ENCODE measurements at regions not wholly inside any gene's neighbourhood (a gene's known extent, or its start where the extent isn't known, plus 50 kb on each side); places are given as distances from the start of the nearest gene placed in this dataset.

GRCh38 chr10:128324058-128324827 is 198.0 kb upstream of the MKI67 start:
- DNase-seq (ENCODE audit: low spot score), result peak; percentile 83
- H3K36me3 Mint-ChIP-seq, result no peaks in the 10 kb centered on the region
- peaks cover 4% of the 10 kb centered on the region for H3K27me3 Mint-ChIP-seq (ENCODE audit: insufficient read depth, low read depth)
- no peaks in the 10 kb centered on the region for H3K79me2 ChIP-seq (ENCODE audit: low read depth)
- no peaks in the 10 kb centered on the region for H3K36me3 ChIP-seq
- H3K9me3 ChIP-seq (ENCODE audit: low read depth), result no peaks in the 10 kb centered on the region
- no peak overlapping the region for H3K27ac Mint-ChIP-seq
- H3K4me3 Mint-ChIP-seq, result no peak overlapping the region
- H3K27me3 ChIP-seq, result no peaks in the 10 kb centered on the region
- no peak overlapping the region for H3K4me3 ChIP-seq
- no peaks in the 10 kb centered on the region for H3F3A ChIP-seq (ENCODE audit: low read depth)
- no peaks in the 10 kb centered on the region for H3K4me1 ChIP-seq
- H3K9ac ChIP-seq, result no peak overlapping the region
- peaks cover 10% of the 10 kb centered on the region for H3K4me1 Mint-ChIP-seq
- TF ChIP-seq EZH2 (IDR thresholded peaks at IDR 0.05) (no peak), EZH2phosphoT487 (IDR thresholded peaks at IDR 0.05) (no peak)
- TF ChIP-seq, protein P1, sequence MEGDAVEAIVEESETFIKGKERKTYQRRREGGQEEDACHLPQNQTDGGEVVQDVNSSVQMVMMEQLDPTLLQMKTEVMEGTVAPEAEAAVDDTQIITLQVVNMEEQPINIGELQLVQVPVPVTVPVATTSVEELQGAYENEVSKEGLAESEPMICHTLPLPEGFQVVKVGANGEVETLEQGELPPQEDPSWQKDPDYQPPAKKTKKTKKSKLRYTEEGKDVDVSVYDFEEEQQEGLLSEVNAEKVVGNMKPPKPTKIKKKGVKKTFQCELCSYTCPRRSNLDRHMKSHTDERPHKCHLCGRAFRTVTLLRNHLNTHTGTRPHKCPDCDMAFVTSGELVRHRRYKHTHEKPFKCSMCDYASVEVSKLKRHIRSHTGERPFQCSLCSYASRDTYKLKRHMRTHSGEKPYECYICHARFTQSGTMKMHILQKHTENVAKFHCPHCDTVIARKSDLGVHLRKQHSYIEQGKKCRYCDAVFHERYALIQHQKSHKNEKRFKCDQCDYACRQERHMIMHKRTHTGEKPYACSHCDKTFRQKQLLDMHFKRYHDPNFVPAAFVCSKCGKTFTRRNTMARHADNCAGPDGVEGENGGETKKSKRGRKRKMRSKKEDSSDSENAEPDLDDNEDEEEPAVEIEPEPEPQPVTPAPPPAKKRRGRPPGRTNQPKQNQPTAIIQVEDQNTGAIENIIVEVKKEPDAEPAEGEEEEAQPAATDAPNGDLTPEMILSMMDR (IDR thresholded peaks at IDR 0.05), result peak; percentile 50
- no peak overlapping the region for H3K4me2 ChIP-seq
- peaks cover 2% of the 10 kb centered on the region for H3K9me3 Mint-ChIP-seq
- no peaks in the 10 kb centered on the region for H4K20me1 ChIP-seq (ENCODE audit: low read depth)
- H3K27ac ChIP-seq, result no peak overlapping the region
- H2AFZ ChIP-seq (replicated peaks), result no peak overlapping the region

- no peak overlapping the region for H3K27ac Mint-ChIP-seq
Measured at GRCh38 chr10:128325788-128326187, 199.6 kb upstream of the MKI67 start.

DNA sequence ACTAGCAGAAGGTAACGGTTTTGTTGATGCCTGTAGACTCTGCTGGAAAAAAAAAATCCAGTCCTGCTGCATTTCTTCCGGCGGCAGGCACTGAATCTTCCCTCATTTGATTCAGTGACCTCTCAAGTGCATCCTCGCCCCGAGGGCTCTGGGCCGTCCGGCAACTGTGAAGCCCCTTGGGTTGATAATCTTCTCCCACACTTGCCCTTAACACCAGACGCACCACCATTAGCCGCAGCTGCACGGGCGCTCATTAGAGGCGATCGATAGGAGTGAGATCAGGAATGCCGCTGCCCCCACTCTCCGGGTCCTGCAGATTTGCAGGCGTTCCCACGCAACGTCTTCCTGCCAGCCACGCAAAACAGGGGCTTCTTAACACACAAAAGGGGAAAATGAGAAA is 200.0 kb upstream of the MKI67 start:
- DNase-seq (ENCODE audit: low spot score), result no peak
- no peak overlapping the region for H3K27ac Mint-ChIP-seq
- H2AFZ ChIP-seq (replicated peaks), result no peak overlapping the region

More at GRCh38 chr10:128325788-128326187, 199.6 kb upstream of the MKI67 start:
- Histone ChIP-seq H3F3A (ENCODE audit: low read depth) (no peaks in the 10 kb centered on the region), H3K9ac (no peak overlapping the region), H3K4me1 (no peaks in the 10 kb centered on the region), H3K27me3 (no peaks in the 10 kb centered on the region), H3K79me2 (ENCODE audit: low read depth) (no peaks in the 10 kb centered on the region), H3K27ac (no peak overlapping the region), H4K20me1 (ENCODE audit: low read depth) (no peaks in the 10 kb centered on the region), H3K36me3 (no peaks in the 10 kb centered on the region), H2AFZ (replicated peaks) (no peak overlapping the region), H3K9me3 (ENCODE audit: low read depth) (no peaks in the 10 kb centered on the region), H3K4me2 (no peak overlapping the region), H3K4me3 (no peak overlapping the region)
- TF ChIP-seq EZH2phosphoT487 (IDR thresholded peaks at IDR 0.05), result no peak
- TF ChIP-seq EZH2 (IDR thresholded peaks at IDR 0.05), result no peak
- TF ChIP-seq, protein P1 (IDR thresholded peaks at IDR 0.05), result no peak
- H3K4me1 Mint-ChIP-seq, result peaks cover 10% of the 10 kb centered on the region
- peaks cover 4% of the 10 kb centered on the region for H3K27me3 Mint-ChIP-seq (ENCODE audit: insufficient read depth, low read depth)
- no peaks in the 10 kb centered on the region for H3K36me3 Mint-ChIP-seq
- H3K4me3 Mint-ChIP-seq, result no peak overlapping the region
- DNase-seq (ENCODE audit: low spot score), result no peak
- H3K9me3 Mint-ChIP-seq, result peaks cover 2% of the 10 kb centered on the region

GRCh38 chr10:128326851-128327250 is 200.6 kb upstream of the MKI67 start:
- DNase-seq (ENCODE audit: low spot score), result no peak

More for the DNA sequence above, 200.0 kb upstream of the MKI67 start:
- no peak overlapping the region for H3K9ac ChIP-seq
- no peak overlapping the region for H3K4me2 ChIP-seq
- no peak overlapping the region for H3K4me3 ChIP-seq
- no peaks in the 10 kb centered on the region for H3K79me2 ChIP-seq (ENCODE audit: low read depth)
- Mint-ChIP-seq H3K4me1 (peaks cover 10% of the 10 kb centered on the region), H3K36me3 (no peaks in the 10 kb centered on the region), H3K9me3 (peaks cover 2% of the 10 kb centered on the region), H3K27me3 (ENCODE audit: insufficient read depth, low read depth) (peaks cover 4% of the 10 kb centered on the region), H3K4me3 (no peak overlapping the region)
- no peaks in the 10 kb centered on the region for H3K27me3 ChIP-seq
- no peaks in the 10 kb centered on the region for H3K36me3 ChIP-seq
- H4K20me1 ChIP-seq (ENCODE audit: low read depth), result no peaks in the 10 kb centered on the region
- no peak overlapping the region for H3K27ac ChIP-seq
- no peaks in the 10 kb centered on the region for H3F3A ChIP-seq (ENCODE audit: low read depth)
- no peak for TF ChIP-seq EZH2 (IDR thresholded peaks at IDR 0.05)
- H3K4me1 ChIP-seq, result no peaks in the 10 kb centered on the region
- no peaks in the 10 kb centered on the region for H3K9me3 ChIP-seq (ENCODE audit: low read depth)

More at GRCh38 chr10:128326851-128327250, 200.6 kb upstream of the MKI67 start:
- H3K4me1 Mint-ChIP-seq, result peaks cover 10% of the 10 kb centered on the region
- H3K79me2 ChIP-seq (ENCODE audit: low read depth), result no peaks in the 10 kb centered on the region
- H3K9ac ChIP-seq, result no peak overlapping the region
- no peaks in the 10 kb centered on the region for H3F3A ChIP-seq (ENCODE audit: low read depth)
- H3K4me3 ChIP-seq, result no peak overlapping the region
- no peak overlapping the region for H3K4me3 Mint-ChIP-seq
- TF ChIP-seq, protein P1 (IDR thresholded peaks at IDR 0.05), result no peak
- no peak for TF ChIP-seq EZH2 (IDR thresholded peaks at IDR 0.05)
- no peak for TF ChIP-seq EZH2phosphoT487 (IDR thresholded peaks at IDR 0.05)
- no peak overlapping the region for H3K27ac Mint-ChIP-seq
- H3K27me3 ChIP-seq, result no peaks in the 10 kb centered on the region
- no peak overlapping the region for H3K4me2 ChIP-seq
- no peak overlapping the region for H2AFZ ChIP-seq (replicated peaks)
- H3K27ac ChIP-seq, result no peak overlapping the region
- H3K9me3 Mint-ChIP-seq, result peaks cover 2% of the 10 kb centered on the region
- no peaks in the 10 kb centered on the region for H3K36me3 ChIP-seq
- no peaks in the 10 kb centered on the region for H4K20me1 ChIP-seq (ENCODE audit: low read depth)
- no peaks in the 10 kb centered on the region for H3K9me3 ChIP-seq (ENCODE audit: low read depth)
- peaks cover 4% of the 10 kb centered on the region for H3K27me3 Mint-ChIP-seq (ENCODE audit: insufficient read depth, low read depth)
- H3K36me3 Mint-ChIP-seq, result no peaks in the 10 kb centered on the region
- H3K4me1 ChIP-seq, result no peaks in the 10 kb centered on the region
